Esophagus squamous epithelium (tissue), 5 donors: ENCODE measurements at regions not wholly inside any gene's neighbourhood (a gene's known extent, or its start where the extent isn't known, plus 50 kb on each side); places are given as distances from the start of the nearest gene placed in this dataset.
"Not testable (repeated sequence)": the region's sequence is repeated elsewhere in the genome, so short reads cannot be mapped to it uniquely, and the experiment has no call there.

ENCODE experiments used
- DNase-seq: peaks from one replicate; lab custom pipeline; 2025; lab: John Stamatoyannopoulos, UW
- H3K27ac ChIP-seq, 4 donors: fragments of 200-600 bp; sonication (generic); one replicate each; pipeline ENCODE4 v1.5.1; 2016 to 2019; ENCODE audit warnings: mild to moderate bottlenecking in 1 of 4
- H3K27me3 ChIP-seq, 4 donors: fragments of 200-600 bp; sonication (generic); 1 replicate in 3 of 4; 2 replicates in 1 of 4; pipeline versions ENCODE4 v1.5.1 to v1.6.0; 2017 to 2021; ENCODE audit warnings: antibody characterized with exemption in 1 of 4
- H3K36me3 ChIP-seq, 3 donors: fragments of 200-600 bp; sonication (generic); one replicate each; pipeline ENCODE4 v1.5.1; 2016 to 2019
- H3K4me1 ChIP-seq, 3 donors: fragments of 200-600 bp; sonication (generic); one replicate each; pipeline ENCODE4 v1.5.1; 2017 to 2019
- H3K4me3 ChIP-seq, 4 donors: fragments of 200-600 bp; sonication (generic); 1 replicate in 3 of 4; 2 replicates in 1 of 4; pipeline ENCODE4 v1.5.1; 2016 to 2019; ENCODE audit warnings: mild to moderate bottlenecking in 2 of 4, moderate library complexity in 1 of 4
- H3K9me3 ChIP-seq, 3 donors: fragments of 200-600 bp; sonication (generic); one replicate each; pipeline ENCODE4 v1.5.1; 2016 to 2019
- CTCF ChIP-seq, 6 experiments: fragments of 450-650 bp in 4 of 6; fragments of 200-600 bp in 2 of 6; sonication (generic) in 2 of 6; IDR thresholded peaks; one replicate each; pipeline ENCODE4 v1.5.1; 2016 to 2019; ENCODE audit warnings: antibody characterized with exemption in 6 of 6, mild to moderate bottlenecking in 4 of 6, moderate library complexity in 4 of 6
- POLR2A ChIP-seq, 4 donors: fragments of 450-650 bp; IDR thresholded peaks; one replicate each; pipeline ENCODE4 v1.6.1; 2017; ENCODE audit warnings: antibody characterized with exemption in 4 of 4, mild to moderate bottlenecking in 4 of 4, moderate library complexity in 3 of 4
- WGBS, 2 donors: methylation state at CpG; one replicate each; pipeline ENCODE4 v1.1.5; 2018; 5-methylcytosine and 5-hydroxymethylcytosine counted together
- intact Hi-C: fragments of 100-400 bp; cut with DNase I; formaldehyde crosslinking; loops from one replicate; pipeline ENCODE4 v1.15.0; 2022
- donor health status: DM: yes; HTN: yes; CAD: no.

GRCh38 chr2:194822657-194823056 is 834.4 kb upstream of the SLC39A10 start:
- no peak overlapping the region for H3K27ac ChIP-seq
- H3K27me3 ChIP-seq, result no peaks in the 10 kb centered on the region
- no peak overlapping the region for H3K4me3 ChIP-seq
- intact Hi-C loops, result no loop called here
- no peaks in the 10 kb centered on the region for H3K36me3 ChIP-seq
- WGBS, 2 donors, result 64 to 73% methylated on average over 5 of the region's 5 CpGs
- no peak for TF ChIP-seq CTCF (IDR thresholded peaks at IDR 0.05)
- TF ChIP-seq POLR2A (IDR thresholded peaks at IDR 0.05), result no peak
- DNase-seq, result no peak
- no peaks in the 10 kb centered on the region for H3K9me3 ChIP-seq
- no peaks in the 10 kb centered on the region for H3K4me1 ChIP-seq

DNA sequence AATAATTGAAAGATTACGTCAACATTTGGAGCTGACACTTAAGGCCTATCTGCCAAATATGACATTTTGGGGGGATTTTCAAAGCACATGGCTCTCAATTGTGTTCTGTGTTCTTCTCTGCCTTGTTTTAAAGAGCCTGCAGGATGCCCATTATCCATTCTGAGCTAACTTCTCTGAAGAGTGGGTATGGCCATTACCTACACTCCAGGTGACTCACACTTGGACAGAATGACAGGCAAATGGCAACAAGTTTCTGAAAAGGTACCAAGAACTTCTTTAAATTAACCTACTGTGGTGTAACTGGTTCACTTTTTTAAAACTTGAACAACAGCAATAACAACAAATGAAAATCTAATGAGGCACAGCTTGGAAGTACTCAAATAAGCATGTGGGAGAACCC is 834.9 kb upstream of the SLC39A10 start:
- Histone ChIP-seq H3K9me3 (no peaks in the 10 kb centered on the region), H3K4me1 (no peaks in the 10 kb centered on the region), H3K27ac (no peak overlapping the region), H3K36me3 (no peaks in the 10 kb centered on the region), H3K27me3 (no peaks in the 10 kb centered on the region), H3K4me3 (no peak overlapping the region)
- intact Hi-C loops, result no loop called here
- no peak for DNase-seq
- TF ChIP-seq CTCF (IDR thresholded peaks at IDR 0.05), result no peak
- no peak for TF ChIP-seq POLR2A (IDR thresholded peaks at IDR 0.05)
- 0% methylated on average over 1 of the region's 1 CpG for WGBS, 2 donors

GRCh38 chr2:194819367-194819766 is 837.7 kb upstream of the SLC39A10 start:
- intact Hi-C loops, result no loop called here
- no peak for DNase-seq
- Histone ChIP-seq H3K4me3 (no peak overlapping the region), H3K36me3 (no peaks in the 10 kb centered on the region), H3K27me3 (no peaks in the 10 kb centered on the region), H3K9me3 (no peaks in the 10 kb centered on the region), H3K27ac (no peak overlapping the region), H3K4me1 (no peaks in the 10 kb centered on the region)
- TF ChIP-seq POLR2A (IDR thresholded peaks at IDR 0.05) (no peak), CTCF (IDR thresholded peaks at IDR 0.05) (no peak)

GRCh38 chr2:194815475-194815874 is 841.6 kb upstream of the SLC39A10 start:
- Histone ChIP-seq H3K27me3 (no peaks in the 10 kb centered on the region), H3K4me1 (no peaks in the 10 kb centered on the region), H3K36me3 (no peaks in the 10 kb centered on the region), H3K4me3 (no peak overlapping the region), H3K27ac (no peak overlapping the region), H3K9me3 (no peaks in the 10 kb centered on the region)
- intact Hi-C loops, result no loop called here
- no peak for DNase-seq
- TF ChIP-seq CTCF (IDR thresholded peaks at IDR 0.05) (no peak), POLR2A (IDR thresholded peaks at IDR 0.05) (no peak)

- intact Hi-C loops, result no loop called here
- TF ChIP-seq CTCF (IDR thresholded peaks at IDR 0.05) (no peak), POLR2A (IDR thresholded peaks at IDR 0.05) (no peak)
- no peak for DNase-seq
- no peaks in the 10 kb centered on the region for H3K27me3 ChIP-seq
- no peaks in the 10 kb centered on the region for H3K36me3 ChIP-seq
- H3K27ac ChIP-seq, result no peak overlapping the region
- WGBS, 2 donors, result 35 to 39% methylated on average over 1 of the region's 1 CpG
- H3K4me1 ChIP-seq, result no peaks in the 10 kb centered on the region
- H3K9me3 ChIP-seq, result no peaks in the 10 kb centered on the region
- no peak overlapping the region for H3K4me3 ChIP-seq
Observed at GRCh38 chr2:194802589-194802988, 854.4 kb upstream of the SLC39A10 start.

DNA sequence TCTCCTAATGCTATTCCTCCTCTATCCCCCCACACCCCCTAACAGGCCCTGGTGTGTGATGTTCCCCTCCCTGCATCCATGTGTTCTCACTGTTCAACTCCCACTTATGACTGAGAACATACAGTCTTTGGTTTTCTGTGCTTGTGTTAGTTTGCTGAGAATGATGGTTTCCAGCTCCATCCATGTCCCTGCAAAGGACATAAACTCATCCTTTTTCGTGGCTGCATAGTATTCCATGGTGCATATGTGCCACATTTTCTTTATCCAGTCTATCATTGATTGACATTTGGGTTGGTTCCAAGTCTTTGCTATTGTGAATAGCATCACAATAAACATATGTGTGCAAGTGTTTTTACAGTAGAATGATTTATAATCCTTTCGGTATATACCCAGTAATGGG is 870.0 kb upstream of the SLC39A10 start:
- WGBS, 2 donors, result 70 to 73% methylated on average over 2 of the region's 2 CpGs
- intact Hi-C loops, DNase-seq, H3K36me3 ChIP-seq, H3K9me3 ChIP-seq, H3K4me3 ChIP-seq, H3K4me1 ChIP-seq, H3K27ac ChIP-seq, H3K27me3 ChIP-seq: not testable (repeated sequence)

- H3K9me3 ChIP-seq, H3K36me3 ChIP-seq, H3K27ac ChIP-seq, DNase-seq, H3K4me1 ChIP-seq, H3K27me3 ChIP-seq, H3K4me3 ChIP-seq, intact Hi-C loops: not testable (repeated sequence)
- 62 to 74% methylated on average over 2 of the region's 2 CpGs for WGBS, 2 donors
Observed at GRCh38 chr2:194771394-194771793, 885.6 kb upstream of the SLC39A10 start.
